H1 (cell line): ENCODE measurements at regions not wholly inside any gene's neighbourhood (a gene's known extent, or its start where the extent isn't known, plus 50 kb on each side); places are given as distances from the start of the nearest gene placed in this dataset.

ENCODE experiments used
- CTCF ChIA-PET: fragments of 300-600 bp; sonication (Branson Sonifier 250); formaldehyde crosslinking; loops from one replicate; lab custom pipeline; 2021; ENCODE audit not compliant: partially characterized antibody; lab: Charles Lee
- POLR2A ChIA-PET: fragments of 300-600 bp; sonication (Branson Sonifier 250); formaldehyde crosslinking; loops from one replicate; lab custom pipeline; 2021; ENCODE audit warnings: inconsistent platforms; ENCODE audit not compliant: partially characterized antibody; lab: Charles Lee
- DNase-seq, 2 experiments: peaks; one replicate each; pipeline versions ENCODE4 v3.0.0 to v3.0.0-alpha.2; 2010 to 2022; ENCODE audit warnings: low spot score in 2 of 2, low read depth in 1 of 2, mixed read lengths in 1 of 2
- FAIRE-seq: peaks from 2 replicates; lab custom pipeline; 2011; peaks lifted over from hg19 to GRCh38; lab: Jason Lieb, UNC
- H2AFZ ChIP-seq: 2 replicates; pipeline ENCODE4 v1.8.1; 2012; ENCODE audit warnings: low read length, inconsistent platforms
- H2AK5ac ChIP-seq: 2 replicates; pipeline ENCODE4 v1.6.1; 2013; ENCODE audit warnings: low read depth, low read length
- H2BK120ac ChIP-seq: replicated peaks from 2 replicates; pipeline ENCODE3; 2013; ENCODE audit warnings: low read depth, low read length, inconsistent platforms
- H2BK12ac ChIP-seq: 2 replicates; pipeline ENCODE4 v1.6.1; 2013; ENCODE audit warnings: low read depth, low read length
- H2BK15ac ChIP-seq: 2 replicates; pipeline ENCODE4 v1.6.1; 2013; ENCODE audit warnings: low read length
- H2BK20ac ChIP-seq: 2 replicates; pipeline ENCODE4 v1.6.1; 2013; ENCODE audit warnings: low read length
- H2BK5ac ChIP-seq: 2 replicates; pipeline ENCODE4 v1.6.1; 2013; ENCODE audit warnings: low read depth, low read length
- H3K14ac ChIP-seq: 2 replicates; pipeline ENCODE4 v1.6.1; 2013; ENCODE audit warnings: inconsistent platforms; ENCODE audit not compliant: insufficient read length
- H3K18ac ChIP-seq: 2 replicates; pipeline ENCODE4 v1.6.1; 2013; ENCODE audit warnings: low read length; ENCODE audit errors: extremely low read depth
- H3K23ac ChIP-seq: 2 replicates; pipeline ENCODE4 v1.6.1; 2013; ENCODE audit warnings: inconsistent platforms; ENCODE audit not compliant: insufficient read length
- H3K23me2 ChIP-seq: 2 replicates; pipeline ENCODE4 v1.6.1; 2013; ENCODE audit warnings: low read depth, low read length
- H3K27ac ChIP-seq: 2 replicates; pipeline ENCODE4 v1.6.1; 2011; ENCODE audit warnings: low read depth, low read length, inconsistent platforms
- H3K27me3 ChIP-seq, 4 experiments: replicated peaks in 1 of 4; 1 replicate in 1 of 4; 2 replicates in 3 of 4; pipeline versions ENCODE4 v1.6.1 to v1.8.1; 2011 to 2013; ENCODE audit warnings: low read length in 3 of 4, mild to moderate bottlenecking in 3 of 4, inconsistent platforms in 2 of 4, mixed read lengths in 2 of 4, moderate library complexity in 1 of 4; ENCODE audit not compliant: control insufficient read depth in 3 of 4, insufficient read depth in 3 of 4; ENCODE audit errors: extremely low read depth in 1 of 4
- H3K36me3 ChIP-seq, 4 experiments: 2 replicates each; pipeline versions ENCODE4 v1.6.1 to v1.8.1; 2011 to 2013; ENCODE audit warnings: mild to moderate bottlenecking in 4 of 4, low read length in 3 of 4, moderate library complexity in 2 of 4, control low read depth in 1 of 4, inconsistent platforms in 1 of 4; ENCODE audit not compliant: insufficient read depth in 4 of 4, control insufficient read depth in 2 of 4
- H3K4ac ChIP-seq: replicated peaks from 2 replicates; pipeline ENCODE3; 2013; ENCODE audit warnings: low read length, low read depth, mixed read lengths, inconsistent platforms; ENCODE audit not compliant: insufficient read length
- H3K4me1 ChIP-seq, 4 experiments: replicated peaks in 1 of 4; 1 replicate in 1 of 4; 2 replicates in 3 of 4; pipeline versions ENCODE4 v1.6.1 to v1.8.1; 2011 to 2013; ENCODE audit warnings: low read length in 3 of 4, inconsistent platforms in 2 of 4, mixed read lengths in 1 of 4; ENCODE audit not compliant: insufficient read depth in 4 of 4, control insufficient read depth in 3 of 4
- H3K4me2 ChIP-seq, 2 experiments: 2 replicates each; pipeline versions ENCODE4 v1.6.1 to v1.8.1; 2011 to 2013; ENCODE audit warnings: low read depth in 2 of 2, low read length in 2 of 2, control low read depth in 1 of 2, inconsistent platforms in 1 of 2, mild to moderate bottlenecking in 1 of 2; ENCODE audit not compliant: insufficient read depth in 1 of 2
- H3K4me3 ChIP-seq, 4 experiments: fragments of 200-600, 300-600 bp in 1 of 4; sonication (generic), shearing (Covaris generic), sonication (Bioruptor Twin) in 1 of 4; 2 replicates each; pipeline versions ENCODE4 v1.5.1 to v1.8.1; 2011 to 2016; ENCODE audit warnings: low read length in 4 of 4, low read depth in 3 of 4, control low read depth in 2 of 4, inconsistent platforms in 2 of 4, mild to moderate bottlenecking in 2 of 4, mixed read lengths in 1 of 4, moderate library complexity in 1 of 4; ENCODE audit not compliant: insufficient read depth in 2 of 4; ENCODE audit errors: extremely low read depth in 1 of 4
- H3K56ac ChIP-seq: replicated peaks from 2 replicates; pipeline ENCODE3; 2013; ENCODE audit warnings: low read depth, mild to moderate bottlenecking, mixed read lengths, low read length, inconsistent platforms; ENCODE audit not compliant: insufficient read length
- H3K79me1 ChIP-seq: 2 replicates; pipeline ENCODE4 v1.6.1; 2013; ENCODE audit warnings: low read depth, low read length, control low read depth
- H3K79me2 ChIP-seq, 2 experiments: 2 replicates each; pipeline versions ENCODE4 v1.6.1 to v1.8.1; 2012 to 2013; ENCODE audit warnings: low read length in 2 of 2, mild to moderate bottlenecking in 2 of 2, inconsistent platforms in 1 of 2; ENCODE audit not compliant: insufficient read depth in 2 of 2, control insufficient read depth in 1 of 2
- H3K9ac ChIP-seq, 4 experiments: replicated peaks in 1 of 4; 1 replicate in 1 of 4; 2 replicates in 3 of 4; pipeline versions ENCODE4 v1.6.1 to v1.8.1; 2011 to 2013; ENCODE audit warnings: low read depth in 3 of 4, low read length in 3 of 4, control low read depth in 2 of 4, mild to moderate bottlenecking in 2 of 4, moderate library complexity in 2 of 4, inconsistent platforms in 1 of 4; ENCODE audit errors: extremely low read depth in 1 of 4
- H3K9me3 ChIP-seq, 2 experiments: 2 replicates each; pipeline versions ENCODE4 v1.6.1 to v1.8.1; 2012 to 2013; ENCODE audit warnings: mild to moderate bottlenecking in 2 of 2, moderate library complexity in 2 of 2, control low read depth in 1 of 2, inconsistent platforms in 1 of 2, low read depth in 1 of 2, low read length in 1 of 2, mixed read lengths in 1 of 2; ENCODE audit not compliant: insufficient read depth in 2 of 2
- H4K20me1 ChIP-seq, 2 experiments: replicated peaks in 1 of 2; 2 replicates each; pipeline versions ENCODE3 to v1.8.1; 2011 to 2013; ENCODE audit warnings: inconsistent platforms in 2 of 2, low read length in 2 of 2, mild to moderate bottlenecking in 1 of 2; ENCODE audit not compliant: insufficient read depth in 2 of 2, control insufficient read depth in 1 of 2
- H4K5ac ChIP-seq: 2 replicates; pipeline ENCODE4 v1.6.1; 2013; ENCODE audit warnings: low read length, low read depth, mixed read lengths, inconsistent platforms; ENCODE audit not compliant: insufficient read length
- H4K8ac ChIP-seq: 2 replicates; pipeline ENCODE4 v1.8.0; 2013; ENCODE audit warnings: mild to moderate bottlenecking, moderate library complexity, low read length, inconsistent platforms; ENCODE audit not compliant: insufficient read depth; ENCODE audit errors: extremely low read depth
- H4K91ac ChIP-seq: replicated peaks from 2 replicates; pipeline ENCODE3; 2013; ENCODE audit warnings: low read length, mixed read lengths, inconsistent platforms; ENCODE audit not compliant: insufficient read length
- BCL11A ChIP-seq, 2 experiments: IDR thresholded peaks; one replicate each; pipeline ENCODE4 v1.6.1; 2011; ENCODE audit warnings: low read depth in 2 of 2, low read length in 2 of 2, mild to moderate bottlenecking in 2 of 2
- EP300 ChIP-seq, 2 experiments: IDR thresholded peaks; 1 replicate in 1 of 2; 2 replicates in 1 of 2; pipeline ENCODE4 v1.6.1; 2011 to 2012; ENCODE audit warnings: low read depth in 2 of 2, low read length in 2 of 2, mild to moderate bottlenecking in 2 of 2, borderline replicate concordance in 1 of 2, inconsistent platforms in 1 of 2, moderate library complexity in 1 of 2
- EZH2 ChIP-seq: fragments of 200-600 bp; sonication (generic); IDR thresholded peaks from 2 replicates; pipeline ENCODE4 v1.7.1; 2012; ENCODE audit warnings: low read depth, mild to moderate bottlenecking, moderate library complexity, low read length, inconsistent platforms; ENCODE audit not compliant: severe bottlenecking
- GTF2F1 ChIP-seq: IDR thresholded peaks from 2 replicates; pipeline ENCODE4 v1.6.1; 2012; ENCODE audit warnings: low read depth, low read length, improper control_type of control experiment, borderline replicate concordance
- KDM4A ChIP-seq: IDR thresholded peaks from one replicate; pipeline ENCODE4 v1.7.1; 2012; ENCODE audit warnings: low read depth, mild to moderate bottlenecking, moderate library complexity, low read length, inconsistent platforms; ENCODE audit not compliant: severe bottlenecking
- KDM5A ChIP-seq: fragments of 200-600 bp; IDR thresholded peaks from 2 replicates; pipeline ENCODE4 v1.7.1; 2012; ENCODE audit warnings: mild to moderate bottlenecking, low read length, inconsistent platforms, mixed read lengths
- POLR2AphosphoS5 ChIP-seq: IDR thresholded peaks from 2 replicates; pipeline ENCODE4 v1.6.1; 2011; ENCODE audit warnings: low read depth, low read length
- POU5F1 ChIP-seq: IDR thresholded peaks from 2 replicates; pipeline ENCODE4 v1.6.1; 2011; ENCODE audit warnings: low read depth, mild to moderate bottlenecking, low read length, moderate library complexity
- RXRA ChIP-seq: IDR thresholded peaks from 2 replicates; pipeline ENCODE4 v1.6.1; 2011; ENCODE audit warnings: low read depth, mild to moderate bottlenecking, low read length, moderate library complexity; ENCODE audit not compliant: insufficient read depth
- SRF ChIP-seq: IDR thresholded peaks from 2 replicates; pipeline ENCODE4 v1.6.1; 2011; ENCODE audit warnings: mild to moderate bottlenecking, low read depth, low read length, moderate library complexity
- TAF7 ChIP-seq: optimal IDR thresholded peaks from 2 replicates; pipeline ENCODE3; 2011; ENCODE audit warnings: low read depth, mild to moderate bottlenecking, inconsistent platforms, low read length, moderate library complexity, borderline replicate concordance
- WGBS, 2 experiments: shearing (Covaris generic) in 1 of 2; methylation state at CpG; one replicate each; pipeline versions ENCODE4 v1.1.6 to v1.1.7; 2013 to 2015; ENCODE audit warnings: low lambda C conversion rate in 2 of 2, mixed read lengths in 2 of 2, inconsistent platforms in 1 of 2, low coverage in 1 of 2, missing lambda C conversion rate in 1 of 2; ENCODE audit not compliant: insufficient replicate concordance in 2 of 2, insufficient coverage in 1 of 2, insufficient read length in 1 of 2; ENCODE audit errors: extremely low coverage in 1 of 2, missing lambda C conversion rate in 1 of 2; 5-methylcytosine and 5-hydroxymethylcytosine counted together
- TF ChIP-seq, protein P1 (sequence below): IDR thresholded peaks from 2 replicates; pipeline ENCODE4 v1.6.1; 2011; ENCODE audit warnings: low read length, improper control_type of control experiment

DNA sequence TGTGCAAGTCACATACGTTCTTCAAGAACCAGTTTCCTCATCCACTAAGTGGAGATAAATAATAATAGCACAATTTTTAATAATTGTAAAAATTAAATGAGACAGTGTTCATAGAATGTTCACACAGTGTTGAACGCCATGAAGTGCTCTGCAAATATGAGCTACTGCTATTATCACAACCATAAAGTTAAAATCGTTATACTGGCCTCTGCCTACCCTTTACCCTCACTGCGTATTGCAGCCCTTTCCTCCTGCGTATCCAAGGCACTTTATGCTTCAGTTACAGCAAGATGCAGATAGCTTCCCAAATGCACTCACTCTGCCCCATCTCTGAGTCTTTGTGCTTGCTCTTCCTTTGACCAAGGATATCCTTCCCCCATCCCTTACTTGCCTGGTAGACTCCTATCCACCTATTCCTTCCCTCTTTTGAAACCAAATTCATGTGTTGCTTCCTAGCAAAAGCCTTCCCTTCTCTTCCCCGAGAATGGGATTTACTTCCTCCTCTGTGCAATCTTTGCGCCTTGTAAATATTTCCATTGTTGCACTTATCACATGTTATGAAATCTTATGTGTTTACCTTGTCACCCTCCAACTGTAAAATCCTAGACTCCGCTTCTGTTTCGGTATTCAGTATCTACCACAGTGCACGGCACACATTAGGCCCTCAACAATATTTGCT, 196.9 kb downstream of the ADAMTS15 start:
- Histone ChIP-seq H3K4ac (no peak overlapping the region), H3K79me1 (no peaks in the 10 kb centered on the region), H2BK20ac (no peak overlapping the region), H4K20me1 (no peaks in the 10 kb centered on the region), H3K79me2 (no peaks in the 10 kb centered on the region), H2AFZ (no peak overlapping the region), H3K4me1 (peaks cover 0 to 6% (median 3%) of the 10 kb centered on the region in 4 experiments; a peak in 3 of 7 replicates), H3K36me3 (no peaks in the 10 kb centered on the region), H2BK12ac (no peak overlapping the region), H4K8ac (no peak overlapping the region), H3K27ac (no peak overlapping the region), H4K5ac (no peak overlapping the region), H2BK120ac (no peak overlapping the region), H3K23ac (no peak overlapping the region), H3K18ac (no peak overlapping the region), H3K14ac (no peak overlapping the region), H2BK5ac (no peak overlapping the region), H3K4me2 (no peak overlapping the region), H3K56ac (no peak overlapping the region), H3K4me3 (no peak overlapping the region), H4K91ac (no peak overlapping the region), H3K27me3 (no peaks in the 10 kb centered on the region), H2BK15ac (no peak overlapping the region), H3K9ac (no peak overlapping the region), H2AK5ac (no peak overlapping the region), H3K9me3 (no peaks in the 10 kb centered on the region), H3K23me2 (no peaks in the 10 kb centered on the region)
- DNase-seq (no peak), FAIRE-seq (no peak)
- POLR2A ChIA-PET, result no interaction called here
- WGBS, 2 experiments, result 92% methylated on average over 10 of the region's 10 CpGs; no CpG with 5 or more reads in 1 of the 2 experiments
- CTCF ChIA-PET, result interaction anchor here (1.4 to 1.7 kb wide), 2 partner anchors 178 to 208 kb away, joined by 3 read pairs; no protein-coding TSS in a partner anchor
- TF ChIP-seq EP300 (IDR thresholded peaks at IDR 0.05; ENCODE audit: borderline replicate concordance in 1 of 2, low read depth in 2 of 2, low read length in 2 of 2) (no peak), KDM5A (no peak), EZH2 (no peak), RXRA (no peak), TAF7 (no peak), GTF2F1 (no peak), KDM4A (no peak), BCL11A (IDR thresholded peaks at IDR 0.05; ENCODE audit: low read depth in 2 of 2, low read length in 2 of 2) (no peak), SRF (no peak), POLR2AphosphoS5 (no peak), POU5F1 (no peak)
- TF ChIP-seq, protein P1, sequence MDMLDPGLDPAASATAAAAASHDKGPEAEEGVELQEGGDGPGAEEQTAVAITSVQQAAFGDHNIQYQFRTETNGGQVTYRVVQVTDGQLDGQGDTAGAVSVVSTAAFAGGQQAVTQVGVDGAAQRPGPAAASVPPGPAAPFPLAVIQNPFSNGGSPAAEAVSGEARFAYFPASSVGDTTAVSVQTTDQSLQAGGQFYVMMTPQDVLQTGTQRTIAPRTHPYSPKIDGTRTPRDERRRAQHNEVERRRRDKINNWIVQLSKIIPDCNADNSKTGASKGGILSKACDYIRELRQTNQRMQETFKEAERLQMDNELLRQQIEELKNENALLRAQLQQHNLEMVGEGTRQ, result no peak
